ENCODE measurements at regions not wholly inside any gene's neighbourhood (a gene's known extent, or its start where the extent isn't known, plus 50 kb on each side); places are given as distances from the start of the nearest gene placed in this dataset.

GRCh38 chr9:22279636-22280035, 167.0 kb upstream of the DMRTA1 start:
- DNase-seq = no peak

GRCh38 chr9:22285066-22285465, 161.6 kb upstream of the DMRTA1 start:
- no peak for DNase-seq

- DNase-seq = no peak
Measured at GRCh38 chr9:22286661-22287060, 160.0 kb upstream of the DMRTA1 start.

GRCh38 chr9:22288661-22289060, 158.0 kb upstream of the DMRTA1 start:
- no peak for DNase-seq

- peak in 7 of 58 donors; percentile 0 to 13 (median 1) for DNase-seq
Measured at GRCh38 chr9:22307013-22307711, 139.5 kb upstream of the DMRTA1 start.

GRCh38 chr9:22308177-22308576, 138.4 kb upstream of the DMRTA1 start:
- DNase-seq = no peak

- no peak for DNase-seq
Measured at GRCh38 chr9:22316645-22317044, 130.0 kb upstream of the DMRTA1 start.

GRCh38 chr9:22331533-22331932, 115.1 kb upstream of the DMRTA1 start:
- DNase-seq = no peak

GRCh38 chr9:22332202-22332601, 114.4 kb upstream of the DMRTA1 start:
- DNase-seq = no peak

GRCh38 chr9:22337261-22337660, 109.4 kb upstream of the DMRTA1 start:
- DNase-seq = no peak

GRCh38 chr9:22342491-22343217, 104.0 kb upstream of the DMRTA1 start:
- no peak for DNase-seq

GRCh38 chr9:22343218-22343611, 103.4 kb upstream of the DMRTA1 start:
- no peak for DNase-seq

- no peak for DNase-seq
Measured at GRCh38 chr9:22354699-22355384, 91.8 kb upstream of the DMRTA1 start.

GRCh38 chr9:22356985-22357384, 89.6 kb upstream of the DMRTA1 start:
- no peak for DNase-seq

- peak in 1 of 58 donors; percentile 11 for DNase-seq
Measured at GRCh38 chr9:22363421-22363887, 83.2 kb upstream of the DMRTA1 start.

GRCh38 chr9:22373636-22374035, 73.0 kb upstream of the DMRTA1 start:
- DNase-seq = no peak

GRCh38 chr9:22374051-22374450, 72.6 kb upstream of the DMRTA1 start:
- DNase-seq = no peak

- no peak for DNase-seq
Measured at GRCh38 chr9:22379272-22379671, 67.4 kb upstream of the DMRTA1 start.

- no peak for DNase-seq
Measured at GRCh38 chr9:22381170-22381569, 65.5 kb upstream of the DMRTA1 start.

- DNase-seq = no peak
Measured at GRCh38 chr9:22382331-22382730, 64.3 kb upstream of the DMRTA1 start.

GRCh38 chr9:22383718-22384117, 62.9 kb upstream of the DMRTA1 start:
- no peak for DNase-seq

- no peak for DNase-seq
Measured at GRCh38 chr9:22389271-22389670, 57.4 kb upstream of the DMRTA1 start.

Data from anterior cingulate cortex (tissue), 58 donors.